ENCODE measurements at regions not wholly inside any gene's neighbourhood (a gene's known extent, or its start where the extent isn't known, plus 50 kb on each side); places are given as distances from the start of the nearest gene placed in this dataset.

DNA sequence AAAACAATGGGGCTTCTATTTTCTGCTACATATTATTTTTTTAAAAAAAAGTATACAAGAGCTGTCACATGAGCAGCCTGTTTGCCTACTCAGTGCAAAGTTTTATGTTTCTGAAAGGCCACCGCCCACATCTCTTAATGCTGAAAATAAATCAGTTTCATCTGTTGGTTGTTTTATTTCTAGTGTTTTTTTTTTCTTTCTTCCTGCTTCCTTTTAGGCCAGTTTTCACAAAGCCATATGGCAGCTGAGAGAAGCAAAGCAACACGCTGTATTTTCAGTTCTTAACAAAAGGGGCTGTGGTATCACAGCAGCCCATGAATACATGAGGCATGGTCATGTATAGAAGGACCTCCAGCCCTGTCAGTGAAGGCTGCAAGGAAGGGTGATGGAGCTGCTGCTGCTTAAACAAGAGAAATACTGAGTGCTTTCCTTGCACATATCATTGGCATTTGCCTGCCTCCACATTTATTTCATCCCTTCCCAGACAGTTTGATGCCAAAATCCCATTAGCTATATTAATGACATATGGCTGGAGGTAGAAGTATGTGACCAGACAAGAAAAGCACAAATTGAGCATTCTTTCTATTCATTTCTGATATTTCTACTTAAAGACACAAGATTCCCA lies 172.5 kb downstream of the PCDH18 start:
- TF ChIP-seq, protein P1, sequence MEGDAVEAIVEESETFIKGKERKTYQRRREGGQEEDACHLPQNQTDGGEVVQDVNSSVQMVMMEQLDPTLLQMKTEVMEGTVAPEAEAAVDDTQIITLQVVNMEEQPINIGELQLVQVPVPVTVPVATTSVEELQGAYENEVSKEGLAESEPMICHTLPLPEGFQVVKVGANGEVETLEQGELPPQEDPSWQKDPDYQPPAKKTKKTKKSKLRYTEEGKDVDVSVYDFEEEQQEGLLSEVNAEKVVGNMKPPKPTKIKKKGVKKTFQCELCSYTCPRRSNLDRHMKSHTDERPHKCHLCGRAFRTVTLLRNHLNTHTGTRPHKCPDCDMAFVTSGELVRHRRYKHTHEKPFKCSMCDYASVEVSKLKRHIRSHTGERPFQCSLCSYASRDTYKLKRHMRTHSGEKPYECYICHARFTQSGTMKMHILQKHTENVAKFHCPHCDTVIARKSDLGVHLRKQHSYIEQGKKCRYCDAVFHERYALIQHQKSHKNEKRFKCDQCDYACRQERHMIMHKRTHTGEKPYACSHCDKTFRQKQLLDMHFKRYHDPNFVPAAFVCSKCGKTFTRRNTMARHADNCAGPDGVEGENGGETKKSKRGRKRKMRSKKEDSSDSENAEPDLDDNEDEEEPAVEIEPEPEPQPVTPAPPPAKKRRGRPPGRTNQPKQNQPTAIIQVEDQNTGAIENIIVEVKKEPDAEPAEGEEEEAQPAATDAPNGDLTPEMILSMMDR (IDR thresholded peaks at IDR 0.05): no peak
- no peak for TF ChIP-seq POLR2A (IDR thresholded peaks at IDR 0.05)
